IMR-90 (cell line): ENCODE measurements at regions not wholly inside any gene's neighbourhood (a gene's known extent, or its start where the extent isn't known, plus 50 kb on each side); places are given as distances from the start of the nearest gene placed in this dataset.
"Not testable (repeated sequence)": the region's sequence is repeated elsewhere in the genome, so short reads cannot be mapped to it uniquely, and the experiment has no call there.

Experiments used
- ATAC-seq: fragments of 200-7000 bp; cut with Tn5 transposase; 2 replicates; pipeline ENCODE4 v1.9.1; 2020; ENCODE audit warnings: low read depth, mild to moderate bottlenecking, moderate library complexity
- BruUV-seq: library from RNA; stranded (reverse); fragments of 400-500 nt; replicated peaks from 2 replicates; lab custom pipeline; 2021; lab: Mats Ljungman, UMichigan
- CTCF ChIA-PET: fragments of 300-600 bp; formaldehyde crosslinking; extraction: SDS; loops from one replicate; lab custom pipeline; 2021; ENCODE audit warnings: antibody characterized with exemption; lab: Yijun Ruan, JAX
- POLR2A ChIA-PET: fragments of 300-600 bp; sonication (Branson Sonifier 250); formaldehyde crosslinking; loops from one replicate; lab custom pipeline; 2022; ENCODE audit warnings: antibody characterized with exemption; ENCODE audit not compliant: unreplicated experiment; lab: Charles Lee
- DNase-seq: peaks from one replicate; pipeline ENCODE4 v3.0.0; 2013
- H2AFZ ChIP-seq: replicated peaks from 2 replicates; pipeline ENCODE3; 2013; ENCODE audit warnings: low read length, mild to moderate bottlenecking; ENCODE audit not compliant: poor library complexity
- H2AK5ac ChIP-seq: 2 replicates; pipeline ENCODE4 v1.6.1; 2013; ENCODE audit warnings: low read depth, low read length, inconsistent platforms
- H2AK9ac ChIP-seq: replicated peaks from 2 replicates; pipeline ENCODE3; 2013; ENCODE audit warnings: mild to moderate bottlenecking, low read depth, low read length, moderate library complexity; ENCODE audit not compliant: poor library complexity
- H2BK120ac ChIP-seq: 2 replicates; pipeline ENCODE4 v1.6.1; 2013; ENCODE audit warnings: low read depth, low read length, inconsistent platforms
- H2BK15ac ChIP-seq: 3 replicates; pipeline ENCODE4 v1.6.1; 2013; ENCODE audit warnings: low read depth, low read length, inconsistent platforms
- H2BK20ac ChIP-seq: 2 replicates; pipeline ENCODE4 v1.6.1; 2013; ENCODE audit warnings: low read depth, mild to moderate bottlenecking, inconsistent platforms, low read length, moderate library complexity
- H2BK5ac ChIP-seq: 2 replicates; pipeline ENCODE4 v1.6.1; 2013; ENCODE audit warnings: mild to moderate bottlenecking, low read depth, low read length, inconsistent platforms; ENCODE audit not compliant: poor library complexity, severe bottlenecking
- H3K14ac ChIP-seq: replicated peaks from 2 replicates; pipeline ENCODE4 v1.6.1; 2013; ENCODE audit warnings: low read depth, low read length, inconsistent platforms
- H3K18ac ChIP-seq: 2 replicates; pipeline ENCODE4 v1.6.1; 2013; ENCODE audit warnings: low read depth, low read length, control low read depth
- H3K23ac ChIP-seq: 2 replicates; pipeline ENCODE4 v1.6.1; 2013; ENCODE audit warnings: low read depth, low read length, inconsistent platforms
- H3K27ac ChIP-seq: 2 replicates; pipeline ENCODE4 v1.5.1; 2013; ENCODE audit warnings: mild to moderate bottlenecking, control low read depth, low read length; ENCODE audit not compliant: insufficient read depth
- H3K27me3 ChIP-seq: 2 replicates; pipeline ENCODE4 v1.6.1; 2013; ENCODE audit warnings: low read length; ENCODE audit not compliant: control insufficient read depth, insufficient read depth
- H3K36me3 ChIP-seq: 2 replicates; pipeline ENCODE4 v1.6.1; 2013; ENCODE audit warnings: low read length, mixed read lengths; ENCODE audit not compliant: control insufficient read depth, insufficient read depth
- H3K4ac ChIP-seq: 2 replicates; pipeline ENCODE4 v1.6.1; 2013; ENCODE audit warnings: low read depth, low read length, inconsistent platforms
- H3K4me1 ChIP-seq: 2 replicates; pipeline ENCODE4 v1.6.1; 2013; ENCODE audit warnings: low read length, mixed read lengths; ENCODE audit not compliant: control insufficient read depth, insufficient read depth
- H3K4me2 ChIP-seq: 2 replicates; pipeline ENCODE4 v1.6.1; 2013; ENCODE audit warnings: low read depth, mild to moderate bottlenecking, control low read depth, low read length, moderate library complexity
- H3K4me3 ChIP-seq: 2 replicates; pipeline ENCODE4 v1.5.1; 2013; ENCODE audit warnings: low read depth, mild to moderate bottlenecking, control low read depth, low read length, moderate library complexity; ENCODE audit not compliant: insufficient read depth
- H3K56ac ChIP-seq: 2 replicates; pipeline ENCODE4 v1.6.1; 2013; ENCODE audit warnings: low read length, inconsistent platforms; ENCODE audit not compliant: insufficient read depth; ENCODE audit errors: extremely low read depth
- H3K79me1 ChIP-seq, 2 experiments: 2 replicates each; pipeline ENCODE4 v1.6.1; 2013; ENCODE audit warnings: low read length in 2 of 2, inconsistent platforms in 1 of 2, low read depth in 1 of 2
- H3K9ac ChIP-seq: 2 replicates; pipeline ENCODE4 v1.6.1; 2013; ENCODE audit warnings: low read depth, low read length, control low read depth
- H3K9me1 ChIP-seq: 2 replicates; pipeline ENCODE4 v1.6.1; 2013; ENCODE audit warnings: low read length, inconsistent platforms; ENCODE audit not compliant: insufficient read depth
- H3K9me3 ChIP-seq: 2 replicates; pipeline ENCODE4 v1.6.1; 2013; ENCODE audit warnings: low read length; ENCODE audit not compliant: control insufficient read depth, insufficient read depth
- H4K20me1 ChIP-seq: 2 replicates; pipeline ENCODE4 v1.6.1; 2013; ENCODE audit warnings: low read length, inconsistent platforms; ENCODE audit not compliant: insufficient read depth
- H4K5ac ChIP-seq: 2 replicates; pipeline ENCODE4 v1.6.1; 2013; ENCODE audit warnings: mild to moderate bottlenecking, low read depth, low read length, control low read depth
- H4K8ac ChIP-seq, 2 experiments: 2 replicates each; pipeline ENCODE4 v1.6.1; 2013; ENCODE audit warnings: low read depth in 2 of 2, low read length in 2 of 2, control low read depth in 1 of 2, inconsistent platforms in 1 of 2
- H4K91ac ChIP-seq: 2 replicates; pipeline ENCODE4 v1.6.1; 2013; ENCODE audit warnings: low read depth, low read length, inconsistent platforms; ENCODE audit not compliant: insufficient read depth
- WGBS, 2 experiments: methylation state at CpG; one replicate each; pipeline versions ENCODE4 v1.1.5 to v1.1.7; 2013; ENCODE audit warnings: missing lambda C conversion rate in 2 of 2; ENCODE audit not compliant: insufficient read length in 1 of 2; ENCODE audit errors: extremely low coverage in 2 of 2; 5-methylcytosine and 5-hydroxymethylcytosine counted together
- dilution Hi-C: fragments of 300-500 bp; cut with HindIII; formaldehyde crosslinking; loops from one replicate; pipeline ENCODE4 v1.14.3; 2018; ENCODE audit warnings: low sequenced_read_pairs; ENCODE audit not compliant: unreplicated experiment
- in situ Hi-C: fragments of 300-500 bp; cut with MboI; formaldehyde crosslinking; loops from 3 replicates; pipeline ENCODE4 v1.14.3; 2019; ENCODE audit warnings: low sequenced_read_pairs, inconsistent platforms, mixed read lengths
- intact Hi-C: fragments of 100-400 bp; cut with micrococcal nuclease; formaldehyde crosslinking; loops from 2 replicates; pipeline ENCODE4 v1.10.0; 2022

DNA sequence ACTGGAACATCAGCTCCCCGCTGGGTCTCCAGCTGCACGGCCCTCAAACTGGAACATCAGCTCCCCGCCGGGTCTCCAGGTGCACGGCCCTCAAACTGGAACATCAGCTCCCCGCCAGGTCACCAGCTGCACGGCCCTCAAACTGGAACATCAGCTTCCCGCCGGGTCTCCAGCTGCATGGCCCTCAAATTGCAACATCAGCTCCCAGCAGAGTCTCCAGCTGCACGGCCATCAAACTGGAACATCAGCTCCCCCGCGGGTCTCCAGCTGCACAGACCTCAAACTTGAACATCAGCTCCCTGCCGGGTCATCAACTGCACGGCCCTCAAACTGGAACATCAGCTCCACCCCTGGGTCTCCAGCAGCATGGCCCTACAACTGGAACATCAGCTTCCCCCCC, 95.8 kb upstream of the LPCAT1 start:
- H3K9me1 ChIP-seq, H2BK120ac ChIP-seq, H3K14ac ChIP-seq, CTCF ChIA-PET, H4K91ac ChIP-seq, POLR2A ChIA-PET, in situ Hi-C loops, H3K18ac ChIP-seq, ATAC-seq, H3K27ac ChIP-seq, H3K36me3 ChIP-seq, H3K56ac ChIP-seq, H2BK15ac ChIP-seq, H3K4ac ChIP-seq, H4K20me1 ChIP-seq, dilution Hi-C loops, H2BK5ac ChIP-seq, H3K79me1 ChIP-seq, H3K4me1 ChIP-seq, H4K5ac ChIP-seq, H2AFZ ChIP-seq, H2AK5ac ChIP-seq, DNase-seq, H4K8ac ChIP-seq, H2AK9ac ChIP-seq, H3K4me2 ChIP-seq, intact Hi-C loops, H3K4me3 ChIP-seq, H3K9ac ChIP-seq, H3K23ac ChIP-seq, BruUV-seq, H2BK20ac ChIP-seq: not testable (repeated sequence)
- Histone ChIP-seq H3K27me3 (peaks cover 42% of the 10 kb centered on the region), H3K9me3 (peaks cover 28% of the 10 kb centered on the region)
- 82% methylated on average over 6 of the region's 14 CpGs; no CpG with 5 or more reads in 1 of the 2 experiments for WGBS, 2 experiments

DNA sequence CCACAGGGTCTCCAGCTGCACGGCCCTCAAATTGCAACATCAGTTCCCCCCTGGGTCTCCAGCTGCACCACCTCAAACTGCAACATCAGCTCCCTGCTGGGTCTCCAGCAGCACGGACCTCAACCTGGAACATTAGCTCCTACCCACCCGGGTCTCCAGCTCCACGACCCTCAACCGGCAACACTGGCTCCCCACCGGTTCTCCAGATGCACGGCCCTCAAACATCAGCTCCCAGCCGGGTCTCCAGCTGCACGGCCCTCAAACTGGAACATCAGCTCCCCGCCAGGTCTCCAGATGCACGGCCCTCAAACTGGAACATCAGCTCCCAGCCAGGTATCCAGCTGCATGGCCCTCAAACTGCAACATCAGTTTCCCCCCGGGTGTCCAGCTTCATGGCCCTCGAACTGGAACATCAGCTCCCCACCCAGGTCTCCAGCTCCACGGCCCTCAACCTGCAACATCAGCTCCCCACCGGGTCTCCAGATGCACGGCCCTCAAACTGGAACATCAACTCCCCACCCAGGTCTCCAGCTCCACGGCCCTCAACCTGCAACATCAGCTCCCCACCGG, 94.6 kb upstream of the LPCAT1 start:
- H2BK15ac ChIP-seq, intact Hi-C loops, H3K4me2 ChIP-seq, H3K27ac ChIP-seq, H2BK20ac ChIP-seq, H4K20me1 ChIP-seq, H3K56ac ChIP-seq, BruUV-seq, H3K4ac ChIP-seq, H3K4me3 ChIP-seq, in situ Hi-C loops, H2AK5ac ChIP-seq, H3K79me1 ChIP-seq, H2AFZ ChIP-seq, H3K36me3 ChIP-seq, H3K23ac ChIP-seq, H4K91ac ChIP-seq, H3K9ac ChIP-seq, ATAC-seq, H3K14ac ChIP-seq, H2BK120ac ChIP-seq, H4K8ac ChIP-seq, H2BK5ac ChIP-seq, POLR2A ChIA-PET, H3K9me1 ChIP-seq, H2AK9ac ChIP-seq, DNase-seq, H3K4me1 ChIP-seq, H4K5ac ChIP-seq, CTCF ChIA-PET, dilution Hi-C loops, H3K18ac ChIP-seq: not testable (repeated sequence)
- peaks cover 20% of the 10 kb centered on the region for H3K9me3 ChIP-seq
- 83% methylated on average over 12 of the region's 18 CpGs; no CpG with 5 or more reads in 1 of the 2 experiments for whole genome bisulfite sequencing, 2 experiments
- H3K27me3 ChIP-seq, result peaks cover 38% of the 10 kb centered on the region
